ENCODE measurements at regions not wholly inside any gene's neighbourhood (a gene's known extent, or its start where the extent isn't known, plus 50 kb on each side); places are given as distances from the start of the nearest gene placed in this dataset.

DNA sequence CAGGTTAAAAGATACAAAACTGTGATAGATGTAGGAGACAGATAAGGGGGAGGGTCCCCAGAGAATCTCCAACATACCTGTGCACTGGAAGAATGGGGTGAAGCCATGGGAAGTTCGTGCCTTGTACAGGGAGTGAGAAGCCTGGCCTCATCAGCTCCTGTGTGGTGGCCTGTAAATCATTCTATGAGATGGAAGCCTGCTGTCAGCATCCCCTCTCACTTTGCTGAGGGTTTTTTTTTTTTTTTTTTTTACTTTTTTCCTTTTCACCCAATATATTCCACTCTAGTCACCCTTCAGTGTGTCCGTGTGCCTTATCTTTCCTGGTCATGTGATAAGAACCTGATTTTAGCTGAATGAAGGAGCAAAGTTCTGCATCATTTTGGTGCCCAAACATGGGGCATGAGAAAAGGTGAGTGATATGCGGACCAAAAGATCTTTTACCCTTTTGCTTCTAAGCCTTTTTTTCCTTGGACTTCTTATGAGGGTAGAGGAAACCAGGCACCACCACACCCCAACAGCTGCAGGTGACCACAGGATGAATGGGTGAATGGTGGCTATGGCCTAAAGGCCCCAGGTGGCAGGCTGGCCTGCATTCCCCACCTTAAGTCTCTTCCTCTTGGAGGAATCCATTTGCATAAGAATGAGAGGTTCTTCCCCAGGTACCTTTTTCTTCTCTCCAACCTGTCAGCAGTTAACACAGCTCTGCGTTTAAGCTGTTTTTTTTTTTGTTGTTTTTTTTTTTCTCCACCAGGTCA is 1345.0 kb downstream of the NSUN3 start:
- no peaks in the 10 kb centered on the region for H3K9me3 ChIP-seq (ENCODE audit: control insufficient read depth, low read length, poor library complexity, severe bottlenecking)
- no peak for DNase-seq
- Mint-ChIP-seq H3K4me3 (no peak overlapping the region), H3K4me1 (no peaks in the 10 kb centered on the region), H3K27ac (no peak overlapping the region), H3K36me3 (ENCODE audit: low read depth) (no peaks in the 10 kb centered on the region), H3K27me3 (no peaks in the 10 kb centered on the region)
- ATAC-seq = no peak

DNA sequence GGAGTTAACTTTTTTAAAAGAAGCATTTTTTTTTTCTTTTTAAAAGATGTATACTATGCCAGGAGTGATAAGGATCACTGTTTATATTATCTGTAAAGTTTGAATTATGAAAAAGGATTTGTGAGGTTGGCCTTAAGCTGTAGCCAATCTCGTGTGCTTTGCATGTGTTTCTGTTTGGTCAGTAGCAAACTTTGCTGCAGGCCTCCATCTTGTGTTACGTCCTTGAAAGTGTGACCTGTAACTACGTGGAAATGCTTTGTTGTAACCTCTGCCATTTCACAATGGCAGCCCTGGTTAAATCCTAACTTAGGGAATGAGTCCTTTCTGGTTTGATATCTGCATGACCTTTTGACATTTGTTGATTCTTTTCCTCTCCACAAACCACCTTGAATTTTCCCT is 1345.6 kb downstream of the NSUN3 start:
- no peak for DNase-seq
- ATAC-seq = no peak
- Mint-ChIP-seq H3K36me3 (ENCODE audit: low read depth) (no peaks in the 10 kb centered on the region), H3K27me3 (no peaks in the 10 kb centered on the region), H3K4me1 (no peaks in the 10 kb centered on the region), H3K27ac (no peak overlapping the region), H3K4me3 (no peak overlapping the region)
- no peaks in the 10 kb centered on the region for H3K9me3 ChIP-seq (ENCODE audit: control insufficient read depth, low read length, poor library complexity, severe bottlenecking)

DNA sequence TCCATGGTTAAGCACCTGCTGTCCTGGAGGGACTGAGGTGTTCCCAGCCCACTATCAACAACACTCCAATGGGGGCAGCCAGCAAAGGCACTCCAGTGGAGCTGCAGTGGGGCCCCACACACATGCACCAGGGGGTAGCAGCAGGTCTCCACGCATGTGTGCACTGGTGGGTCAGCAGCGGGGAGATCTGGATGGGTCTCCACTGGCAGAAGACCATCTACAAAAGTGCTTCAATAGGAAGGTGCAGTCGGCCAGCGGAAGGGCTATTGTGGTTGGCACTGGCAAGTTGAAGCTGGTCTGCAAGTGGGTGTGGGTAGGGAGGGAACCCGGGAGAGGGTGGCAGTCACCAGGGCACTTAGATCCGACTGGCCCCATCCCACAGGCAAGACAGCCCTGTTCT is 1355.4 kb downstream of the NSUN3 start:
- no peaks in the 10 kb centered on the region for H3K27me3 Mint-ChIP-seq
- H3K27ac Mint-ChIP-seq = no peak overlapping the region
- H3K4me3 Mint-ChIP-seq = no peak overlapping the region
- DNase-seq (no peak), ATAC-seq (no peak)
- no peaks in the 10 kb centered on the region for H3K9me3 ChIP-seq (ENCODE audit: control insufficient read depth, low read length, poor library complexity, severe bottlenecking)
- no peaks in the 10 kb centered on the region for H3K36me3 Mint-ChIP-seq (ENCODE audit: low read depth)
- no peaks in the 10 kb centered on the region for H3K4me1 Mint-ChIP-seq

DNA sequence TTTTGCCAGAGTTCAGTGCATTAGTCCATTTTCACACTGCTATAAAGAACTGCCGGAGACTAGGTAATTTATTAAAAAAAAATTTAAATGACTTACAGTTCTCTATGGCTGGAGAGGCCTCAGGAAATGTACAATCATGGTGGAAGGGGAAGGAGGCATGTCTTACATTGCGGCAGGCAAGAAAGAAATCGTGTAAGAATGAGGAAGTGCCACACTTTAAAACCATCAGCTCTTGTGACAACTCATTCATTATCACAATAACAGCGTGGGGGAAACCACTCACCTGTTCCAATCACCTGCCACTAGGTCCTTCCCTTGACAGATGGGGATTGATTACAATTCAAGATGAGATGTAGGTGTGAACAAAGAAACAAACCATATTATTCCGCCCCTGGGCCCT is 1361.4 kb downstream of the NSUN3 start:
- DNase-seq = no peak
- no peak overlapping the region for H3K4me3 Mint-ChIP-seq
- no peaks in the 10 kb centered on the region for H3K4me1 Mint-ChIP-seq
- no peaks in the 10 kb centered on the region for H3K27me3 Mint-ChIP-seq
- H3K27ac Mint-ChIP-seq = no peak overlapping the region
- ATAC-seq = no peak
- H3K9me3 ChIP-seq (ENCODE audit: control insufficient read depth, low read length, poor library complexity, severe bottlenecking) = no peaks in the 10 kb centered on the region
- no peaks in the 10 kb centered on the region for H3K36me3 Mint-ChIP-seq (ENCODE audit: low read depth)

DNA sequence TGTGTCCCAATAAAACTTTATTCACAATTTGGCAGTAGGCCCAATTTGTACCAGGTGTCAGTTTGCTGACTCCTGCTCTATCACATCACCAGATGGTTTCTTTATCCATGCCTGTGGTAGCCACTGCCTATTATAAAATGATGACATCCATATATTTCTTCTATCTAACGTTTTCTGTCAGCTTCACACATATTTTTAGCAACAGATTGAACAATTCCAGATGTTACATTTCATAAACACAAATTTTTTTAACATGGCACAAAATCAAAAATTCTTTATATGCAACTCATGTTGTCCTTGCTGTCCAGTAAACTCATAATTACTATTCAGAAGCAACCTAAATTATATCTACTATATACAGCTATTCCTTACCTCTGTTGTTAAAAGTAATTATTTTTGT is 1371.6 kb downstream of the NSUN3 start:
- ATAC-seq (no peak), DNase-seq (no peak)
- H3K4me1 Mint-ChIP-seq = no peaks in the 10 kb centered on the region
- no peaks in the 10 kb centered on the region for H3K9me3 ChIP-seq (ENCODE audit: control insufficient read depth, low read length, poor library complexity, severe bottlenecking)
- H3K4me3 Mint-ChIP-seq = no peak overlapping the region
- H3K27me3 Mint-ChIP-seq = no peaks in the 10 kb centered on the region
- H3K27ac Mint-ChIP-seq = no peak overlapping the region
- no peaks in the 10 kb centered on the region for H3K36me3 Mint-ChIP-seq (ENCODE audit: low read depth)

DNA sequence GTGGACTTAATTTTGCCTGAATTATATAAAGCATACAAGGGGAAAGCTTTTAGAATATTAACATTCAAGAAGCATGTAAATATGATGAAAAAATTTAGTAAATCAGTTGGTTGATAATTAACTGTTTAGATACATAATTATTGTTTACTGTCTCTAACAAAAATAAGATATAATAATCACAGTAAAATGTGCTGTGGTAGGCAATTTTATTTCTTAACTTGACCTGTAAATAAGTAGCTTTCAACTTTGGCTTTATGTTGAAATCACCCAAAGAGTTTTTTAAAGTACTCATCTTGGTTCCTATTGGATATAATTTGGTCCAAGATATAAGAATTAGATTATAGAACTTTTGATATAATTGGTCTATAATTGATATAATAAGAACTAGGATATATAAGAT is 1374.5 kb downstream of the NSUN3 start:
- Mint-ChIP-seq H3K36me3 (ENCODE audit: low read depth) (no peaks in the 10 kb centered on the region), H3K27ac (no peak overlapping the region), H3K4me3 (no peak overlapping the region), H3K4me1 (no peaks in the 10 kb centered on the region), H3K27me3 (no peaks in the 10 kb centered on the region)
- H3K9me3 ChIP-seq (ENCODE audit: control insufficient read depth, low read length, poor library complexity, severe bottlenecking) = no peaks in the 10 kb centered on the region
- DNase-seq (no peak), ATAC-seq (no peak)

DNA sequence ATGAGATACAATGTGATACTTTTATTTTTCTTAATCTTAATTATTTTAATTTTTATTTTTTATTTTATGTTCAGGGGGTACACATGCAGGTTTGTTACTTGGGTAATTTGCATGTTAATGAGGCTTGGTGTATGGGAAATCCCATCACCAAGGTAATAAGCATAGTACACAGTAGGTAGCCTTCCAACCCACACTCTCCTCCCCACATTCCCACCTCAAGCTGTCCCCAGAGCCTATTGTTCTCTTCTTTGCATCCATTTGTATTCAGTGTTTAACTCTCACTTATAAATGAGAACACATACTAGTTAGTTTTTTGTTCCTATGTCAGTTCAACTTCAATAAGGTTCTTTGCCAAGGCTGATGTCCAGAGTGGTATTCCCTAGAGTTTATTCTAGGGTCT is 1375.4 kb downstream of the NSUN3 start:
- DNase-seq (no peak), ATAC-seq (no peak)
- H3K27ac Mint-ChIP-seq = no peak overlapping the region
- no peaks in the 10 kb centered on the region for H3K4me1 Mint-ChIP-seq
- no peaks in the 10 kb centered on the region for H3K27me3 Mint-ChIP-seq
- no peak overlapping the region for H3K4me3 Mint-ChIP-seq
- H3K36me3 Mint-ChIP-seq (ENCODE audit: low read depth) = no peaks in the 10 kb centered on the region
- H3K9me3 ChIP-seq (ENCODE audit: control insufficient read depth, low read length, poor library complexity, severe bottlenecking) = no peaks in the 10 kb centered on the region

DNA sequence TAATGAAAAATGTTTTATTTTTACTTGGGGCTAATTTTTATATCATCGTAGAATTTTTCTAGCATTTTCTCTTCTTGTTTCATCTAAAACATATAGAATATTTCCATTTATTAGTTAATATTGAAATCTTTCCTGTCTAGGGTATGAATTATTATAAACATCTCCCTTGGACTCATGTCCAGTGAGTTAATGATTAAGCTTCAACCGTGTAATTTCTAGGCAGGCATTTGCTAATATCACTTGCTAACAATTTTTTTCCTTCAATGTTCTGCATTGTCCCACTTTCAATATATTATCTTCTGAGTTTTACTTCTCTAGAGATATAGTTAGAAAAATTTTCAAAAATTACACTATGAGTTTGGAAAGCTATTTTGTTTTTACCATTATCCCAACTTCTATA is 1371.6 kb upstream of the EPHA6 start:
- no peak for DNase-seq
- Mint-ChIP-seq H3K4me1 (no peaks in the 10 kb centered on the region), H3K36me3 (ENCODE audit: low read depth) (no peaks in the 10 kb centered on the region), H3K27ac (no peak overlapping the region), H3K27me3 (no peaks in the 10 kb centered on the region), H3K4me3 (no peak overlapping the region)
- no peak for ATAC-seq
- H3K9me3 ChIP-seq (ENCODE audit: control insufficient read depth, low read length, poor library complexity, severe bottlenecking) = no peaks in the 10 kb centered on the region

DNA sequence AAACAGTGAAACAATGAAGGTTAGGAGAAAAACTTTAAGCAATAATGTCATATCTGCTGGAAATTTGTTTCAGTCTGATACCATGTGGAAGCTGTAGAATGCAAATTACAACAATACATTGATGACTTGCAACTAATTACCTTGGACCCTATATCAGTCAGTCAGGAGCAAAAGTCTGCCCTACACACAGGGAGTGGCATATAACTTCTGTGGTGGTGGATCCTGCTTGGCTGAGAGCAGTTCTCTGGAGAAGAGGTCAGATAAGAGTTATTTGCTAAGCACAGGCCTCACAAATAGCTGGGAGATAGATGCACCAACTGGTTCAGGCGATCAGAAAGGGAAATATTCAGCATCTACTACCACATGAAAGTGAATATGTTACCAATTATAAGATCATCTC is 1364.6 kb upstream of the EPHA6 start:
- DNase-seq (no peak), ATAC-seq (no peak)
- Mint-ChIP-seq H3K4me3 (no peak overlapping the region), H3K4me1 (no peaks in the 10 kb centered on the region), H3K36me3 (ENCODE audit: low read depth) (no peaks in the 10 kb centered on the region), H3K27ac (no peak overlapping the region), H3K27me3 (no peaks in the 10 kb centered on the region)
- no peaks in the 10 kb centered on the region for H3K9me3 ChIP-seq (ENCODE audit: control insufficient read depth, low read length, poor library complexity, severe bottlenecking)

DNA sequence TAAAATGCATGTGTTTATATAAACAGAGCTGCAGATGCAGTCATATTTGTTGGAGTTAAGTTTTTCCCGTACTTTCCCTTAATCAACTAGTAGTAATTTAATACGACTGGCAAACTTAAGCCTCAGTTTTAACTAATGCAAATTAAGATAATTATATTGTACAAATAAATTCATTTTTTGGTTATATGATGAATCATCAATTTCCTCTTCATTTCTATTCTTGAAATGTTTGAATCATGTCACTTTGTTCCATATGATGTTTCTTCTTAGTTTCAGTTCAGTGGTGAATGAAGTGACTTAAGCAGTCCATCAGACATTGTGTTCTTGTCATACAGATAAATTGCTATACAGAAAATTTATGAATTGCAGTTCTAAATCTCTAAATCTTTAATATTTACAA is 1361.2 kb upstream of the EPHA6 start:
- H3K9me3 ChIP-seq (ENCODE audit: control insufficient read depth, low read length, poor library complexity, severe bottlenecking) = no peaks in the 10 kb centered on the region
- no peaks in the 10 kb centered on the region for H3K36me3 Mint-ChIP-seq (ENCODE audit: low read depth)
- no peaks in the 10 kb centered on the region for H3K27me3 Mint-ChIP-seq

DNA sequence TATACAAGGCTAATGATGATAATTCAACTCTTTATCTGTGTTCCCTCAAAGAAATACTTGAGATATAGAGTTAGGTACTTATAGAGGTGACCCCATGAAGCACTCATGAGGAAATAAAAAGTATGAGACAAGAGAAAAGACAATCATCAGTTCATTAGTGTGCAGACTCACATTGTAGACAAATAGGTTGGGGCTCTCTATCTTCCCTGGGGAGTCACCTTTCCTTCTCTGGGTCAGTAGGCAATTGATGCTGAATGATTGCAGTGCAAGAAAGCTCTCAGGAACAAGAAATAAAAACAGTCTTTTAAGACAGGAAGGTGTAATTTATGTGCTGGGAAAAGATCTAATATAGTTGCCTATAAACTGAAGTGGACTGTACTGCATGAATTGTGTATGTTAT is 1357.6 kb upstream of the EPHA6 start:
- Mint-ChIP-seq H3K27me3 (no peaks in the 10 kb centered on the region), H3K27ac (no peak overlapping the region), H3K36me3 (ENCODE audit: low read depth) (no peaks in the 10 kb centered on the region), H3K4me1 (no peaks in the 10 kb centered on the region), H3K4me3 (no peak overlapping the region)
- ATAC-seq (no peak), DNase-seq (no peak)
- H3K9me3 ChIP-seq (ENCODE audit: control insufficient read depth, low read length, poor library complexity, severe bottlenecking) = no peaks in the 10 kb centered on the region

More for the DNA sequence above, 1361.2 kb upstream of the EPHA6 start:
- DNase-seq = no peak
- Mint-ChIP-seq H3K4me1 (no peaks in the 10 kb centered on the region), H3K27ac (no peak overlapping the region), H3K4me3 (no peak overlapping the region)
- ATAC-seq = no peak

DNA sequence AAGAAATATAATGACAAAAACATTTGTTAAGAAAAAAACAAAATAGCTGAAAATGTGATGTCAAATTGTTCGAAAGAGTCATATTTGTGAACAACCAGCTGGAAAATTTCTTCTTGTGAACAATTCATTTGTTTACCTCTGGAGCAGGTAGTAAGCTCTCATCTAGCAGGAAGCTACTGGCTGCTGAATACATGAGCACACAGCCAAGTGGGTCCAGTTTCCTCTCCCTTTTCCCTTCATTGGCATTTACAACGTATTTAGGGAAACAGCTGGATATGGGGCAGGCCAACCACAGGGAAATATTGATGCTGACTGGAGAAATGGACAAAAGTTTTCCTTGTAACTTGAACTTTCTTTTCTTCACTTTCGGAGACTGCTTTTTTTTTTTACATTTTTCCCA is 1354.7 kb upstream of the EPHA6 start:
- Mint-ChIP-seq H3K36me3 (ENCODE audit: low read depth) (no peaks in the 10 kb centered on the region), H3K4me1 (no peaks in the 10 kb centered on the region), H3K27me3 (no peaks in the 10 kb centered on the region), H3K4me3 (no peak overlapping the region), H3K27ac (no peak overlapping the region)
- no peak for ATAC-seq
- no peaks in the 10 kb centered on the region for H3K9me3 ChIP-seq (ENCODE audit: control insufficient read depth, low read length, poor library complexity, severe bottlenecking)
- no peak for DNase-seq

DNA sequence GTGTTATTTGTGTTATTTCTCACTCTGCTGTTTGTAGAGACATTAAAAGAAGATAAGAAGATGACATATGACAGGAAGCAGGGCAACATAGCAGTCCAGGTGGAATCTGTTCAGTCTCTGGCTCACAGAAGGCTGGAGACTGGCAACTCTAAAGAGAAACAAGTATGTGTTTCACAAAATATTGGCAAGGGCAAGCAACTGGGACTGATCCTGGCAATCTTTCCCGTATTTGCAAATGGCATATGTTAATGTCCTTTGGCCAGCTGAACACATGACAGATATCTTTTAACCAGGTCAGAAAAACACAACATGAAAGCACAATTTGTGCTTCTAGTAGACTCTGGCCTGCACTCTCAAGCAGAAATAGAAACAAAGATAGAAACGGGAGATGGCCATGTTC is 1354.1 kb upstream of the EPHA6 start:
- DNase-seq = no peak
- no peaks in the 10 kb centered on the region for H3K9me3 ChIP-seq (ENCODE audit: control insufficient read depth, low read length, poor library complexity, severe bottlenecking)
- Mint-ChIP-seq H3K4me1 (no peaks in the 10 kb centered on the region), H3K36me3 (ENCODE audit: low read depth) (no peaks in the 10 kb centered on the region), H3K27ac (no peak overlapping the region), H3K27me3 (no peaks in the 10 kb centered on the region), H3K4me3 (no peak overlapping the region)
- ATAC-seq = no peak

DNA sequence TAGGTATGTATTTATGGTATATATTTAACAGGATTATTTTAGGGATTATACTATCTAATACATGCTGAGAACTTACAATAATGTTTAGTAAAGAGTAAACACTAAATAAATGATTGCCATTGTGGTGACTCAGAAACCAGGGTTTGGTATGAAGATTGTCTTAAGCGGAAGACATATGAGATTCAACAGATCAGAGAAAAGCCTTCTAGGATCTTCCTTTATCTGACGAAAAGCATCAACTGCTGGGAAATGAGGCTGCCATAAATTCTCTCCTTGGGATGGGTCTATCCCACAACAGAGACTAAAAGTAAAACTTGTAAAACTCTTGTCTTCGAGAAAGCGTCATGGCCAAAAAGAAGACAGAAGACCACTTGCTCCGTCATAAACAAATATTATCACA is 1352.2 kb upstream of the EPHA6 start:
- ATAC-seq = no peak
- Mint-ChIP-seq H3K27me3 (no peaks in the 10 kb centered on the region), H3K4me1 (no peaks in the 10 kb centered on the region), H3K36me3 (ENCODE audit: low read depth) (no peaks in the 10 kb centered on the region), H3K27ac (no peak overlapping the region), H3K4me3 (no peak overlapping the region)
- no peak for DNase-seq
- no peaks in the 10 kb centered on the region for H3K9me3 ChIP-seq (ENCODE audit: control insufficient read depth, low read length, poor library complexity, severe bottlenecking)
